NT2/D1 (cell line): ENCODE measurements at regions not wholly inside any gene's neighbourhood (a gene's known extent, or its start where the extent isn't known, plus 50 kb on each side); places are given as distances from the start of the nearest gene placed in this dataset.

Experiments
- SUZ12 ChIP-seq: IDR thresholded peaks from 2 replicates; pipeline ENCODE4 v1.6.1; 2011; ENCODE audit not compliant: insufficient read length, insufficient read depth; ENCODE audit errors: extremely low read depth
- YY1 ChIP-seq: IDR thresholded peaks from 2 replicates; pipeline ENCODE4 v1.6.1; 2011; ENCODE audit not compliant: insufficient read length, insufficient read depth
- ZNF274 ChIP-seq: IDR thresholded peaks from 2 replicates; pipeline ENCODE4 v1.6.1; 2011; ENCODE audit warnings: mild to moderate bottlenecking, low read depth, low read length

DNA sequence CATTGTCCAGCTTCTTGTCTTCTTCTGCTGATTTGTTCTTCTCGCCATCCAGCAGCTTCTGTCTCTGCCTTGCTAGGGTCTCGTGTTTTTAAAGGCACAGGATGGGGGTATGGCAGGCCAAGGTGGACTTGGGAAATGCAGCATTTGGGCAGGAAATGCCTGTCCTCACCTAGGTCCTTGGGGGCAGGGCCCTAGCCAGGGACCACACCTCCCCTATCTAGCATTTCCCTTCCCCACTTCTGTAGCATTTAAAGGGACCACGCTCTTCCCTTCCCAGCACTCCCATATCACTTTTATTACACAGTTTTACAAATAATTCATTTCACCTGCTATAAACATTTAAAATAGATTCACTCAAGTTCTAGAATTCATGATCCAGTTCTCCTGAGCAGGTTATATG is 315.4 kb upstream of the LMCD1 start:
- TF ChIP-seq SUZ12 (no peak), ZNF274 (no peak), YY1 (no peak)
